ENCODE measurements at regions not wholly inside any gene's neighbourhood (a gene's known extent, or its start where the extent isn't known, plus 50 kb on each side); places are given as distances from the start of the nearest gene placed in this dataset.

DNA sequence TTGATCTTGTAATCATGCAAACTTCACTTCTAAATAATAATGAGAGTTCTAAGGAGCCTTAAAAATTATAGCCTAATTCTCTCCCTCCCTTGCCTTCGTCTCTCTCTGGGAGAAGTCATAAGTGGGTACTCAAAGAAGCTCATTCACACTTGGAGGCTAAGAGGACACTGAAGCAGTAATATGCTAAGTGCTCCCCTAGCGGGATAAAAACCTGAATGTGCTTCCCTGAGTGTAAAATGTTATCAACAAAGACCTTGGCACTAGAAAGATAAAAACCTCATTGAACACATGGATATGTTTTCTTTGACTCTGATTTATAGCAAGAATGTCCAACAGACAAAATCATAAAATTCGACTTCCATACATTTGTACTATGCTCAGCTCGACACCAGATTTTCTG lies 337.9 kb upstream of the NOVA1 start:
- TF ChIP-seq, protein P1, sequence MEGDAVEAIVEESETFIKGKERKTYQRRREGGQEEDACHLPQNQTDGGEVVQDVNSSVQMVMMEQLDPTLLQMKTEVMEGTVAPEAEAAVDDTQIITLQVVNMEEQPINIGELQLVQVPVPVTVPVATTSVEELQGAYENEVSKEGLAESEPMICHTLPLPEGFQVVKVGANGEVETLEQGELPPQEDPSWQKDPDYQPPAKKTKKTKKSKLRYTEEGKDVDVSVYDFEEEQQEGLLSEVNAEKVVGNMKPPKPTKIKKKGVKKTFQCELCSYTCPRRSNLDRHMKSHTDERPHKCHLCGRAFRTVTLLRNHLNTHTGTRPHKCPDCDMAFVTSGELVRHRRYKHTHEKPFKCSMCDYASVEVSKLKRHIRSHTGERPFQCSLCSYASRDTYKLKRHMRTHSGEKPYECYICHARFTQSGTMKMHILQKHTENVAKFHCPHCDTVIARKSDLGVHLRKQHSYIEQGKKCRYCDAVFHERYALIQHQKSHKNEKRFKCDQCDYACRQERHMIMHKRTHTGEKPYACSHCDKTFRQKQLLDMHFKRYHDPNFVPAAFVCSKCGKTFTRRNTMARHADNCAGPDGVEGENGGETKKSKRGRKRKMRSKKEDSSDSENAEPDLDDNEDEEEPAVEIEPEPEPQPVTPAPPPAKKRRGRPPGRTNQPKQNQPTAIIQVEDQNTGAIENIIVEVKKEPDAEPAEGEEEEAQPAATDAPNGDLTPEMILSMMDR (IDR thresholded peaks at IDR 0.05; ENCODE audit: borderline replicate concordance, extremely low read depth, low read length, poor library complexity, severe bottlenecking): no peak
- no peak for TF ChIP-seq EZH2 (IDR thresholded peaks at IDR 0.05; ENCODE audit: borderline replicate concordance, low read depth, low read length, severe bottlenecking)
